ENCODE measurements at regions not wholly inside any gene's neighbourhood (a gene's known extent, or its start where the extent isn't known, plus 50 kb on each side); places are given as distances from the start of the nearest gene placed in this dataset.

GRCh38 chr6:43916924-43917877 is 147.2 kb downstream of the VEGFA start:
- no peak overlapping the region for H3K27ac ChIP-seq
- no peak overlapping the region for H3K4me3 ChIP-seq
- H4K20me1 ChIP-seq = no peaks in the 10 kb centered on the region; a peak in 2 of 22 replicates

GRCh38 chr6:43915986-43916923 is 146.2 kb downstream of the VEGFA start:
- no peak overlapping the region for H3K27ac ChIP-seq
- no peaks in the 10 kb centered on the region for H3K9me3 ChIP-seq (replicated peaks in 1 of 11)
- no peak overlapping the region for H3K9ac ChIP-seq
- peaks cover 0 to 4% (median 0%) of the 10 kb centered on the region in 11 experiments; a peak in 1 of 22 replicates for H3K27me3 ChIP-seq
- no peak overlapping the region for H3K4me3 ChIP-seq
- H3K4me1 ChIP-seq = peaks cover 19 to 39% (median 31%) of the 10 kb centered on the region in 10 experiments
- H3K36me3 ChIP-seq = no peaks in the 10 kb centered on the region
- no peak for TF ChIP-seq Cebpa-rat (IDR thresholded peaks at IDR 0.05)
- no peaks in the 10 kb centered on the region; a peak in 2 of 22 replicates for H4K20me1 ChIP-seq
- H3K4me2 ChIP-seq = peak overlapping the region in 8 of 11 experiments; percentile 30 to 66 (median 54); a peak in 15 of 22 replicates

More at GRCh38 chr6:43916924-43917877, 147.2 kb downstream of the VEGFA start:
- Histone ChIP-seq H3K9ac (no peak overlapping the region), H3K9me3 (replicated peaks in 1 of 11) (no peaks in the 10 kb centered on the region), H3K36me3 (no peaks in the 10 kb centered on the region), H3K4me1 (peaks cover 19 to 40% (median 35%) of the 10 kb centered on the region in 10 experiments), H3K4me2 (peak overlapping the region in 7 of 11 experiments; percentile 1 to 58 (median 21); a peak in 9 of 22 replicates), H3K27me3 (peaks cover 0 to 7% (median 0%) of the 10 kb centered on the region in 11 experiments; a peak in 1 of 22 replicates)
- TF ChIP-seq Cebpa-rat (IDR thresholded peaks at IDR 0.05) = peak in 1 of 11 experiments; percentile 32; a peak in 1 of 22 replicates

- Histone ChIP-seq H3K36me3 (no peaks in the 10 kb centered on the region), H3K9ac (no peak overlapping the region), H4K20me1 (no peaks in the 10 kb centered on the region; a peak in 1 of 22 replicates), H3K27me3 (no peaks in the 10 kb centered on the region), H3K4me1 (peaks cover 19 to 39% (median 31%) of the 10 kb centered on the region in 10 experiments), H3K9me3 (replicated peaks in 1 of 11) (no peaks in the 10 kb centered on the region), H3K4me3 (no peak overlapping the region), H3K4me2 (peak overlapping the region; percentile 30 to 70 (median 54); a peak in 21 of 22 replicates), H3K27ac (no peak overlapping the region)
- TF ChIP-seq Cebpa-rat (IDR thresholded peaks at IDR 0.05) = no peak
Measured at GRCh38 chr6:43915208-43915869, 145.3 kb downstream of the VEGFA start.

- Histone ChIP-seq H4K20me1 (no peaks in the 10 kb centered on the region; a peak in 1 of 22 replicates), H3K27ac (no peak overlapping the region), H3K9me3 (replicated peaks in 1 of 11) (no peaks in the 10 kb centered on the region), H3K4me1 (peaks cover 19 to 39% (median 31%) of the 10 kb centered on the region in 10 experiments), H3K4me3 (no peak overlapping the region), H3K27me3 (no peaks in the 10 kb centered on the region), H3K4me2 (peak overlapping the region; percentile 30 to 70 (median 54); a peak in 21 of 22 replicates), H3K36me3 (no peaks in the 10 kb centered on the region), H3K9ac (no peak overlapping the region)
- no peak for TF ChIP-seq Cebpa-rat (IDR thresholded peaks at IDR 0.05)
Measured at GRCh38 chr6:43914272-43915147, 144.5 kb downstream of the VEGFA start.

- no peak for TF ChIP-seq Cebpa-rat (IDR thresholded peaks at IDR 0.05)
- Histone ChIP-seq H4K20me1 (no peaks in the 10 kb centered on the region; a peak in 1 of 22 replicates), H3K9ac (no peak overlapping the region), H3K36me3 (no peaks in the 10 kb centered on the region), H3K4me1 (peaks cover 19 to 39% (median 31%) of the 10 kb centered on the region in 10 experiments), H3K27me3 (no peaks in the 10 kb centered on the region), H3K27ac (no peak overlapping the region), H3K4me3 (no peak overlapping the region), H3K9me3 (replicated peaks in 1 of 11) (no peaks in the 10 kb centered on the region), H3K4me2 (peak overlapping the region in 10 of 11 experiments; percentile 30 to 70 (median 54); a peak in 18 of 22 replicates)
Measured at GRCh38 chr6:43913375-43914271, 143.6 kb downstream of the VEGFA start.

- Histone ChIP-seq H3K27me3 (no peaks in the 10 kb centered on the region), H3K4me2 (no peak overlapping the region), H3K27ac (no peak overlapping the region), H3K9ac (no peak overlapping the region), H3K9me3 (replicated peaks in 1 of 11) (no peaks in the 10 kb centered on the region), H3K4me3 (no peak overlapping the region), H3K4me1 (peaks cover 19 to 34% (median 29%) of the 10 kb centered on the region in 10 experiments), H3K36me3 (no peaks in the 10 kb centered on the region), H4K20me1 (no peaks in the 10 kb centered on the region; a peak in 1 of 22 replicates)
- no peak for TF ChIP-seq Cebpa-rat (IDR thresholded peaks at IDR 0.05)
Measured at GRCh38 chr6:43912598-43913371, 142.8 kb downstream of the VEGFA start.

All from BLaER1 treated with 17β-estradiol and CSF1 and Interleukin-3, amounts not matched to agents 10 nM and 100 nM (cell line).